Gastrocnemius medialis (tissue), 4 donors: ENCODE measurements at regions not wholly inside any gene's neighbourhood (a gene's known extent, or its start where the extent isn't known, plus 50 kb on each side); places are given as distances from the start of the nearest gene placed in this dataset.

Experiments used
- ATAC-seq, 2 donors: fragments of 150-250 bp; one replicate each; pipeline ENCODE4 v1.9.1; 2016
- DNase-seq, 2 donors: peaks; one replicate each; pipeline ENCODE4 v3.0.0-alpha.2; 2019
- H3K27ac ChIP-seq, 4 donors: fragments of 200-600 bp; sonication (generic); 1 replicate in 1 of 4; 2 replicates in 3 of 4; pipeline ENCODE4 v1.5.1; 2016 to 2018; ENCODE audit warnings: mild to moderate bottlenecking in 2 of 4, moderate library complexity in 1 of 4
- H3K27me3 ChIP-seq, 3 donors: fragments of 200-600 bp; sonication (generic) in 2 of 3; 1 replicate in 1 of 3; 2 replicates in 2 of 3; pipeline versions ENCODE4 v1.5.1 to v1.6.0; 2016 to 2019; ENCODE audit warnings: mild to moderate bottlenecking in 1 of 3, moderate library complexity in 1 of 3
- H3K36me3 ChIP-seq, 2 donors: fragments of 200-600 bp; sonication (generic) in 1 of 2; one replicate each; pipeline ENCODE4 v1.5.1; 2017 to 2018
- H3K4me1 ChIP-seq, 2 donors: fragments of 200-600 bp; sonication (generic) in 1 of 2; one replicate each; pipeline ENCODE4 v1.5.1; 2016 to 2017; ENCODE audit warnings: mild to moderate bottlenecking in 2 of 2
- H3K4me3 ChIP-seq, 4 donors: fragments of 200-600 bp; sonication (generic) in 3 of 4; 1 replicate in 1 of 4; 2 replicates in 3 of 4; pipeline ENCODE4 v1.5.1; 2016 to 2019; ENCODE audit warnings: mild to moderate bottlenecking in 2 of 4
- H3K9me3 ChIP-seq, 3 donors: fragments of 200-600 bp; sonication (generic) in 2 of 3; 1 replicate in 1 of 3; 2 replicates in 2 of 3; pipeline ENCODE4 v1.5.1; 2016 to 2019
- POLR2A ChIP-seq, 2 donors: fragments of 450-650 bp; IDR thresholded peaks; one replicate each; pipeline ENCODE4 v1.6.1; 2017; ENCODE audit warnings: antibody characterized with exemption in 2 of 2, mild to moderate bottlenecking in 2 of 2, moderate library complexity in 2 of 2
- in situ Hi-C, 4 donors: fragments of 200-750 bp; cut with MboI; loops; one replicate each; pipeline versions ENCODE4 v1.15.0 to v1.8.0; 2017; ENCODE audit warnings: low sequenced_read_pairs in 4 of 4
- intact Hi-C: fragments of 100-400 bp; cut with DNase I; formaldehyde crosslinking; loops from one replicate; pipeline ENCODE4 v1.15.1; 2023; ENCODE audit warnings: low total_unique reads
- TF ChIP-seq, protein P1 (sequence below), 5 experiments: fragments of 450-650 bp in 3 of 5; fragments of 200-600 bp in 2 of 5; sonication (generic) in 2 of 5; IDR thresholded peaks in 4 of 5; conservative IDR thresholded peaks in 1 of 5; 1 replicate in 4 of 5; 2 replicates in 1 of 5; pipeline ENCODE4 v1.5.1; 2016 to 2019; ENCODE audit warnings: antibody characterized with exemption in 5 of 5, mild to moderate bottlenecking in 3 of 5, moderate library complexity in 3 of 5

DNA sequence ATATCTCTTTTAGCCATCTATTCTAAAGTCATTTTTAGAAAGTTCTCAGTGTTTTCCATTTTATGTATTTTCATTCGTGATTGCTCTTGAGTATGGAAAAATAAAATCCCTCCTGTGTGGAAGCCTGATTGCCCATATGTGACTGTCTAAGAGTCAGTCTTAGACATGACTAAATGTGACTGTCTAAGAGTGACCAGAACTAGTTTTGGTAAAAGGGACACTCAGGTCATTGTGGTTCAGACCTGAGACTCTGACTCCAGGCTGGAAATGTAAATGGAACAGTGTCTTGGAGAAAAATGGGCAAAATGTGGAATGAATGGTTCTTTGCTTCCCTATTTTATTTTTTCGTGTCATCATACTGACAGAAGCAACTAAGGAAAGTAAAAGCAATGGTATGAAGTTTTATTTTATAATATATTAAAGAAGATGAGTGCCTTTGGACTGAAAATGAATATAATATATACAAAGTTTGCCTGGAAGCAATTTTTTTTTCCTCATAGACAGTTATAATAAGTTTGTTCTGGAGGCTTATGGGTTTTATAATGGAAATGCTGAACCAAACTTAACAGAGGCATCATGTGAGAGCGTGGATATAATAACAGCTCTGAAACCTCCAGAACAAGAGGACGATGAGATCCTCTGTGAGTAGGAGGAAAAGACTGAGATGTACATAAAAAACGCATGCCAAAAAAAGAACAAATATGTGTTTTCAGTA lies 264.4 kb downstream of the ZPLD1 start:
- Histone ChIP-seq H3K4me3 (no peak overlapping the region), H3K27me3 (no peaks in the 10 kb centered on the region), H3K27ac (no peak overlapping the region), H3K9me3 (no peaks in the 10 kb centered on the region), H3K36me3 (no peaks in the 10 kb centered on the region), H3K4me1 (no peaks in the 10 kb centered on the region)
- ATAC-seq (no peak), DNase-seq (no peak)
- TF ChIP-seq POLR2A (IDR thresholded peaks at IDR 0.05), result no peak
- TF ChIP-seq, protein P1, sequence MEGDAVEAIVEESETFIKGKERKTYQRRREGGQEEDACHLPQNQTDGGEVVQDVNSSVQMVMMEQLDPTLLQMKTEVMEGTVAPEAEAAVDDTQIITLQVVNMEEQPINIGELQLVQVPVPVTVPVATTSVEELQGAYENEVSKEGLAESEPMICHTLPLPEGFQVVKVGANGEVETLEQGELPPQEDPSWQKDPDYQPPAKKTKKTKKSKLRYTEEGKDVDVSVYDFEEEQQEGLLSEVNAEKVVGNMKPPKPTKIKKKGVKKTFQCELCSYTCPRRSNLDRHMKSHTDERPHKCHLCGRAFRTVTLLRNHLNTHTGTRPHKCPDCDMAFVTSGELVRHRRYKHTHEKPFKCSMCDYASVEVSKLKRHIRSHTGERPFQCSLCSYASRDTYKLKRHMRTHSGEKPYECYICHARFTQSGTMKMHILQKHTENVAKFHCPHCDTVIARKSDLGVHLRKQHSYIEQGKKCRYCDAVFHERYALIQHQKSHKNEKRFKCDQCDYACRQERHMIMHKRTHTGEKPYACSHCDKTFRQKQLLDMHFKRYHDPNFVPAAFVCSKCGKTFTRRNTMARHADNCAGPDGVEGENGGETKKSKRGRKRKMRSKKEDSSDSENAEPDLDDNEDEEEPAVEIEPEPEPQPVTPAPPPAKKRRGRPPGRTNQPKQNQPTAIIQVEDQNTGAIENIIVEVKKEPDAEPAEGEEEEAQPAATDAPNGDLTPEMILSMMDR (IDR thresholded peaks at IDR 0.05 in 4 of 5, conservative IDR thresholded peaks at IDR 0.05 in 1 of 5), result no peak
- intact Hi-C loops (no loop called here), in situ Hi-C loops (no loop called here)

DNA sequence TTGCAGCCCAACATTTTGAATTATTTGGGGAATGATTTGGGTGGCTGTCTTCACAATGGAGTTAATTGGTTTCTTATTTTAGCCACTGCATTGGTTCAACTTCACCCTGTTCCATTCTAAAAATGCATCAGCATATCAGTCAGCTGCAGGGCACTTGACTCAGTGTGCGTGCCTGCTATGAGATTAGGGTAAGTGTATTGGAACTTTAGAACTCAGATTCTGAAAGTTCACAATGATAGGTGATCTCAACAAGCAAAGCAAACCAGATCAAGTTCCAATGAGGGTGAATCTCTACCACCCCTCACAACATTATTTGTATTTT lies 265.0 kb downstream of the ZPLD1 start:
- Histone ChIP-seq H3K4me1 (no peaks in the 10 kb centered on the region), H3K9me3 (no peaks in the 10 kb centered on the region), H3K4me3 (no peak overlapping the region), H3K27ac (no peak overlapping the region), H3K27me3 (no peaks in the 10 kb centered on the region), H3K36me3 (no peaks in the 10 kb centered on the region)
- intact Hi-C loops, result no loop called here
- DNase-seq (no peak), ATAC-seq (no peak)
- TF ChIP-seq, protein P1 (IDR thresholded peaks at IDR 0.05 in 4 of 5, conservative IDR thresholded peaks at IDR 0.05 in 1 of 5), result no peak
- in situ Hi-C loops, result no loop called here

DNA sequence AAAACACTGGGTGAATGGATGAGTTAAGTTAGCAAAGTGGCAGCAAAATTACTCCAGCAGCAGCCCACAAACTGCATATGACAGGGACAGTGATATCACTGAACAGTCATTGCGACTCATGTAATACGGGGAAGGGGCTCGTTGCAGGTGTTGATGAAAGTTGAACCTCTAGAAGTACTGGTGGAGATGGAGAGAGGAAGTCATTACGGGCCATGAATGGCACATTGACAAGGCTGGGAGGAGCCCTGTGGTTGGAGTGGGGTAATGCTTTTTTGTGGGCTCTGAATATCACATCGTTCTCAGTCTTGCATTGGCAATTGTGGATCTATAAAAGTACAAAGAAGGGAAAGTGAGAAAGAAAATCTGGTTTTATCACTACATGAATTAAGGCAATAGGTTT lies 278.1 kb downstream of the ZPLD1 start:
- no peak for TF ChIP-seq POLR2A (IDR thresholded peaks at IDR 0.05)
- in situ Hi-C loops, result no loop called here

DNA sequence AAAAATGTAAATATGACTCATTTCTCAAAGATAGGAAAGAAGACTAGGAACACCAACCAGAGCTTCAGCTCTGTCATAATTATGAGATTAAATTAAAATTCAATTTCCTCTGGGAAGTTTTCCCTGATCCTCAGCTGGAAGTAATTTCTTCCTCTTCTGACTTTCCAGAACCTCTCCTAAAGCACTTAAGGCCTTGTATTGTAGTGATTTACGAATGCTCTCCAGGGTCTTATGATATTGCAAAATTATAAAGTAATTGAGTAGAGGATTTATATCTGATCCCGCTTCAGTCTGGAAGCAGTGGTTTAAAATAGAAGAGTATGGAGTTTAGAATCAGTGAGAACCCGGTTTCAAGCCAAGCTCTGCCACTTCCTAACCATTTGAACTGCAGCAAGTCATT lies 279.8 kb downstream of the ZPLD1 start:
- no peak for TF ChIP-seq POLR2A (IDR thresholded peaks at IDR 0.05)
- TF ChIP-seq, protein P1 (IDR thresholded peaks at IDR 0.05 in 4 of 5, conservative IDR thresholded peaks at IDR 0.05 in 1 of 5), result no peak
- intact Hi-C loops (no loop called here), in situ Hi-C loops (no loop called here)
- H3K9me3 ChIP-seq, result no peaks in the 10 kb centered on the region
- no peaks in the 10 kb centered on the region for H3K27me3 ChIP-seq
- no peak for ATAC-seq
- no peaks in the 10 kb centered on the region for H3K4me1 ChIP-seq
- H3K4me3 ChIP-seq, result no peak overlapping the region
- no peak for DNase-seq
- H3K36me3 ChIP-seq, result no peaks in the 10 kb centered on the region
- H3K27ac ChIP-seq, result no peak overlapping the region

More for the DNA sequence above, 278.1 kb downstream of the ZPLD1 start:
- ATAC-seq (no peak), DNase-seq (no peak)
- Histone ChIP-seq H3K27me3 (no peaks in the 10 kb centered on the region), H3K9me3 (no peaks in the 10 kb centered on the region), H3K4me3 (no peak overlapping the region), H3K27ac (no peak overlapping the region), H3K4me1 (no peaks in the 10 kb centered on the region), H3K36me3 (no peaks in the 10 kb centered on the region)
- intact Hi-C loops, result no loop called here

DNA sequence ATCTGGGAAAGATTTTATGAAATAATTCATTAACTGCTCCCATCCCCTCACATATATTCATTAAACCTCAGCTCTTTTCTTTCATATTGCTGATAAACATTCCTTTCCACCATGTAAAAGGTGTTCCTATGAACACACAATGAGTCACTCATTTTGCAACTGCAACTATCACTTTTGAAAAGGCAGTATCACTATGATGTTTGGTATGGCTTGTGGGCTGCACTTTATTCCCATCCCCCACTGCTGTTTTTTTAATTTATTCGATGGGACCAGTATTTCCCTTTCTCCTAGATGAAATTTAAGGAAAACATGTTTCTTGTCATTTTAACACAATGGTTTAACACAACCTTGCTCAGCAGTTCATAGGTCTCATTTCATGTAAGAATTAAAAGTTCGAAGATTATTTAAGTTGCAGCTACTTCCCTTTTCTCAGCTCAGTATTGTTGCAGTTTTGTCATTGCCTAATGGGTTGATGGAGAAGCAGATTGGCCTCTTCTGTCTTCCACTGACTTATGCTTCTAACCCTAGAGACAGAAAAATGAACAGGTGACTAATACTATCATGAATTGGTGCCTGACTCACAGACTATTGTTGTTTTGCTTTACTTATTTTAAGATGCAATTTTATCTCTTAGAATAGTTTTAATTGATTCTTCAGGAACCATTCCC lies 280.3 kb downstream of the ZPLD1 start:
- no peak overlapping the region for H3K4me3 ChIP-seq
- in situ Hi-C loops, result no loop called here
- H3K27me3 ChIP-seq, result no peaks in the 10 kb centered on the region
- intact Hi-C loops, result no loop called here
- H3K36me3 ChIP-seq, result no peaks in the 10 kb centered on the region
- H3K9me3 ChIP-seq, result no peaks in the 10 kb centered on the region
- ATAC-seq, result no peak
- H3K4me1 ChIP-seq, result no peaks in the 10 kb centered on the region
- no peak for TF ChIP-seq POLR2A (IDR thresholded peaks at IDR 0.05)
- TF ChIP-seq, protein P1 (IDR thresholded peaks at IDR 0.05 in 4 of 5, conservative IDR thresholded peaks at IDR 0.05 in 1 of 5), result no peak
- DNase-seq, result no peak
- H3K27ac ChIP-seq, result no peak overlapping the region
